HUDEP-2 (cell line): ENCODE measurements at regions not wholly inside any gene's neighbourhood (a gene's known extent, or its start where the extent isn't known, plus 50 kb on each side); places are given as distances from the start of the nearest gene placed in this dataset.
"Not testable (repeated sequence)": the region's sequence is repeated elsewhere in the genome, so short reads cannot be mapped to it uniquely, and the experiment has no call there.

Experiments
- DNase-seq, 76 experiments: peaks; one replicate each; lab custom pipeline; 2025; ENCODE audit not compliant: unreplicated experiment in 76 of 76; lab: John Stamatoyannopoulos, UW

- no peak for DNase-seq
Measured at GRCh38 chr4:31411565-31411964, 691.4 kb downstream of the PCDH7 start.

DNA sequence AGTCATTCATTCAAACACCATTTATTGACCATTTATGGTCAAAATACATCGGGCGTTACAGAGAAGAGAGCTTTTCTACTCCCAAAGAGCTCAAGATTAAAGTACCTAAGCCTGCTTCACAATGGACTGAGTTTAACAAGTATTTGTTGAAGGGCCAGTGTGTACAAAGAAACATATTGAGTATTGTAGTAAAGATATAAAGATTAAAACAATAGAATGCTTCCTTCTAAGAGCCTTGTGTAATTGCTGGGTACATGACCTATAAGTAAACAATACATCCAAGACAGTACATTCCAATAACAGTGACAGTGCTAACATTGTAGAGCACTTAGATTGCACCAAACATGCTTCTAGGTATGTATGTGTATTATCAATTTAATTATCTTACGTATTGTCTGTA, 695.5 kb downstream of the PCDH7 start:
- no peak for DNase-seq

DNA sequence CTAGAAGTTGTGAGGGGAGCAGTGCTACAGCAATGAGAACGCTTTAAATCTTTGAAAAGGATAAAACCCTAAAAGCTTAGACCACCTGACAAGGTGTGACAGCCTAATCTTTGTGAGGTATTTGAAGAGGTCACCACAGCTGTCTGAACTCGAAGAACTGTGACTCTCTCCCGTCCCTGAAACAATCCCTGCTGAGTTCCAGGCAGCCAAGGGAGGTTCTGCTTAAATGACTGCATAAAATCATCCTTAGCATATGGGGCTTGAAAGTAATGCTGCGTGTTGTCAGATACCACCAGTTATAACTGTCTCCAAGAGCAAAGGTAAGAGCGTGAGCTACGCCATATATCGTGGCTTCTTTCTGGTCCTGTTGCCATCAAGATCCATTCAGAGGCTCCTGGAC, 696.3 kb downstream of the PCDH7 start:
- DNase-seq = no peak

GRCh38 chr4:31417040-31417439, 696.9 kb downstream of the PCDH7 start:
- peak in 1 of 76 experiments; percentile 0 for DNase-seq

DNA sequence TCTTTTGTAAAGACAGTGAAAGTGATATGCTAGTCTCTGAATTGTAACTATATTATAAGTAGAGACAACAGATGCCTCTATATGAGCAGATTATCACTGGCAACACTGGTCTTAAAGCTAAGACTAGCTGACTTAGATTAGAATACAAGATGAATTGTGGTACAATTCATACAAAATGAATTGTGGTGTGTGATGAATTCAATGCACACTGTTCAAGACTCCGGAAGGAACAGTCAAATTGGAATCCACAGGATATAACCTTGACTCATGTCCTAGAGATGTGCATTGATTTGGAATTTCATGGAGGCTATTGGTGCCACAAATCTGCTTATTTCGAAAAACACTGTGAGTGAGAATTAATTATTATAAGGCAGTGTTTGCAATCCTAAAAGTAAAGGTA, 701.8 kb downstream of the PCDH7 start:
- DNase-seq = no peak

- no peak for DNase-seq
Measured at GRCh38 chr4:31427691-31428090, 707.5 kb downstream of the PCDH7 start.

DNA sequence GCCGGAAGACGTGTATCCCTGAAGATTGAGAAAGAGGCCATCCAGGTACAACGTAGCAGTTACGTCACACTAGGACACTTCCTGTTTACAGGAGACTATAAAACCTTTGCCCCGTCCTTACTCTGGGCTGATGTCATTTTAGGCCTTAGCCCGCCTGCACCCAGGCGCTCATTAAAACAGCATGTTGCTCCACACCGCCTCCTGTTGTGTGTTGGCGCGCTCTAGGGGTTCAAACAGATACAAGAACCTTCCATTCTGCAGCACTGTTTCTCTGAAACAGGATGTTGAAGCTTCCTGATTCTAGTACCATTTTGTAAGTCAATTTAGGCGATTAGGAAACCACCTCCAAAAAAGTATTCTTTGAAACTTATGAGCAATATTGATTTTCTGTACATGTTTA, 722.1 kb downstream of the PCDH7 start:
- peak in 3 of 76 experiments; percentile 1 to 3 (median 1) for DNase-seq

DNA sequence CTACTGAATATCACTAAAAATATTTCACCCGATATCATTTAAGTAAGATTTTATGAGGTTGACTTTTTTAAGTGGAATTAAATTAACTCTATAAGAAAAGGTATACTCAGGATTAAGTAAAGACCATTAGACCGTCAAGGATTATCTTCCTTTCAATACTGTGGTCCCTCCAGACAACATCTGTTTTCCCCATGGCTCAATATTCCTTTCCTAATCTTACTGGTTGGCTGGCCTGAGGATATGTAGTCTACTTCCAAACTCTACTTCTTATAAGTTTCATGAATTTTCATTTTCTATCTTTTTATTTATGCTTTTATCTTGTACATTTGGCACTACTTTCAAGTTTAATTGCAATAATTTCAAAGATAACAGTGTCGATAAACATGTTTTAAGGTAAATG, 725.4 kb downstream of the PCDH7 start:
- DNase-seq = no peak

- DNase-seq = no peak
Measured at GRCh38 chr4:31455612-31456011, 735.4 kb downstream of the PCDH7 start.

DNA sequence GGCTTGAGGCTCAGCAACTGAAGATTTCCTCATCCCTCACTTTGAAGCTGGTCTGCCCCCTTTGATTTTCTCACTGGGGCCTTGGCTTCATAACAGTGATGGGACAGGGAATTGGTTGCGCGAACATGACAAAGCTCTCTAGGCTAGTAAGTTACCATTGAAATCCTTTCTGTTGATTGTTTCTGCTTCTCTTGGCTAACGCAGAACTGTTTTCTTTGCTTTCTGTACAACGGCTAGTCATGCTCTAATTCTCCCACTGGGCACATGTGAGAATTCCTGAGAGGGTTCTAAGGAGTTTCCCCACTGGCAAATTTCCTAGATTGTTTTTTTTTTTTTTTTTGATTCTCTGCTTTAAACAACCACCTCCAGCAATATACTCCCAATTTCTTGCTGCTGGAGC, 738.6 kb downstream of the PCDH7 start:
- DNase-seq = no peak

DNA sequence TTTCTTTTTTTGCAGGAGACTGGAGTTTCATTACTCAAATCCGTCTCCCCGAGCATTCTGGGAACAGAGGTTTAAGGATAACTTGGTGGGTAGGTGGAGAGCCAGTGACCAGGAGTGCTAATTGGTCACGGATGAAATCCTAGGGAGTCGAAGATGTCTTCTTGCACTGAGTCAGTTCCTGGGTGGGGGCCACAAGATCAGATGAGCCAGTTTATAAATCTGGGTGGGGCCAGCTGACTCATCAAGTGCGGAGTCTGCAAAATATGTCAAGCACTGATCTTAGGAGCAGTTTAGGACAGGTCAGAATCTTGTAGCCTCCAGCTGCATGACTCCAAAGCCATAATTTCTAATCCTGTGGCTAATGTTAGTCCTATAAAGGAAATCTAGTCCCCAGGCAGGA, 741.3 kb downstream of the PCDH7 start:
- peak in 61 of 76 experiments; percentile 0 to 67 (median 18) for DNase-seq

DNA sequence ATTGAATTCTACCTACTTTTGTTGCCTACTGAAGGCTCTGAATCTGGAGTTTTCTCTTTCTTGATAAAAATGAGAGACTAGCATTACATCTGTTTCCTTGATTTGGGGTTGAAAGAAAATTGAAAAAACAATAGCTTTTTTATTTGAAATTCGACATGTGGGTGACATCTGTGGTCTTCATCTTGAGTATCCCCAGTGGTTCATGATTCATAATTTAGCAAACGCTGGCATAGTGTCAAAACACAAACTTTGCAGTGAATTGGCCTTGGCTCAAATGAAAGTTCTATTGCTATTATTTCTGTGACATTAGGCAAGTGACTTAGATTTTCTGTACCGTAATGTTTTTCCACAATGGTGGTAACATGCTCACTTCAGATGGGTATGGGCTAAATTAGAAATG, 747.6 kb downstream of the PCDH7 start:
- peak in 1 of 76 experiments; percentile 1 for DNase-seq

GRCh38 chr4:31474221-31474620, 754.1 kb downstream of the PCDH7 start:
- no peak for DNase-seq

GRCh38 chr4:31482691-31483090, 762.5 kb downstream of the PCDH7 start:
- no peak for DNase-seq

DNA sequence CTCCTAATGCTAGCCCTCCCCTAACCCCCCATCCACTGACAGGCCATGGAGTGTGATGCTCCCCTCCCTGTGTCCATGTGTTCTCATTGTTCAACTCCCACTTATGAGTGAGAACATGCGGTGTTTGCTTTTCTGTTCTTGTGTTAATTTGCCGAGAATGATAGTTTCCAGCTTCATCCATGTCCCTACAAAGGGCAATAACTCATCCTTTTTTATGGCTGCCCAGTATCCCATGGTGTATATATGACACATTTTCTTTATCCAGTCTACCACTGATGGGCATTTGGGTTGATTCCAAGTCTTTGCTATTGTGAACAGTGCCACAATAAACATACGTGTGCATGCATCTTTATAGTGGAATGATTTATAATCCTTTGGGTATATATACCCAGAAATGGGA, 779.0 kb downstream of the PCDH7 start:
- DNase-seq = not testable (repeated sequence)

GRCh38 chr4:31516520-31516919, 796.4 kb downstream of the PCDH7 start:
- no peak for DNase-seq

GRCh38 chr4:31518796-31519250, 798.7 kb downstream of the PCDH7 start:
- DNase-seq = no peak

- DNase-seq = no peak
Measured at GRCh38 chr4:31530555-31530954, 810.4 kb downstream of the PCDH7 start.

DNA sequence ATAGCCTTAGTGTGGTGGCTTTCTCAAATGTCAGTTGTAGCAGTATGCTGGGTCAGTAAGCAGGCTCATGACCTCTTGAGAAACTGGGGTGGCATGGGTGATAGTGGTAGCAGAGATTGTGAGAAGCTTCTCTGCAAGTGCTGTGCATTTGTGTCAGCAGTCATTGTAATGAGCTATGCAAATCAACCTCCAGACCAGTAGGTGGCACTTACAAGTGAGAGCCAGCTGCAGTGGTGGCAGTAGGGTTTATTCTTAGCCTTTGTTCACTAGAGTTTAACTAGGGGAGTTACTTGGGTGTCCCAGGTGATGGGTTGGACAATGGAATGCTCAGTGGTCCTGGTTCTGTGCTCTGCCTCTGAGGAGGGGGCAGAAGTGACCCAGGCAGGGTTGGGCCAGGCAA, 818.7 kb downstream of the PCDH7 start:
- no peak for DNase-seq

GRCh38 chr4:31539284-31540069, 819.3 kb downstream of the PCDH7 start:
- no peak for DNase-seq

DNA sequence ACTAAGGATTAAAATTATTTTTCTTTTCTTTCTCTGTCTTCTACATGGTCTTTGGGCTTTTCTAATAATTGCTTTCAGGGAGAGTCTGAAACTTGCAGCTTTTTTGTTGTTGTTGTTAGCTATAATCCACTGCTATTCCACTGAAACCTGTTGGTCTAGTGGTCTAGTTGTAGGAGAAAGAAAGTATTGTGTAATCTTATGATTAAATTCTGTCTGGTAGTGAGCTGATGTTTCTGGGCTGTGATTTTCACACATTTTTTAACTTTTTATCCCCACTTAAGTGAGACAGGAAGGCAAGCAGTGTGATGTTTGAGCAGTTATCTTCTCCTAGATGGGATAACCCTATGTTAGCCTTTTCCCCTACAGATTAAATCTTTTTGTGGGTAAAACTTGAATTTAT, 825.2 kb downstream of the PCDH7 start:
- DNase-seq = no peak

- DNase-seq = no peak
Measured at GRCh38 chr4:31545755-31546154, 825.6 kb downstream of the PCDH7 start.

DNA sequence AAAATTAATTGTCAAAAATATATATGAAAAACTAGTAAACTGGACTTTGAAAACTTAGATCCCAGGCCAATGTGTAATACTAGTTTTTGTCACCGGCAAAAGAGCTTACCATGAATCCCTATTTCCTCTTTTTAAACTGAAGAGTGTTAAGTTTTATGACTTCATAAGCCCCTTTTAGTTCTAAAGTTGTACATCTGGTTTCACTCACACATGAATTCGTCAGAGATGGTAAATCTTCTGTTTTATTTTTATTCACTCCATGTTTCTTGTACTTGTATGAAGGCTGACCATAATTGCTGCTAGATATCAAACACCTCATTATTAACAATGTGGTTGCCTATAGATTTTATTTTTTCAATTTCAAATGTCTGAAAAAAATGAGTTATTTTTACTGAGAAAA, 827.9 kb downstream of the PCDH7 start:
- no peak for DNase-seq
